Kidney (tissue), 13 donors: ENCODE measurements at regions not wholly inside any gene's neighbourhood (a gene's known extent, or its start where the extent isn't known, plus 50 kb on each side); places are given as distances from the start of the nearest gene placed in this dataset.

Source experiments
- DNase-seq, 5 donors: peaks; one replicate each; pipeline ENCODE4 v3.0.0-alpha.2; 2013 to 2020
- FAIRE-seq: peaks from 2 replicates; lab custom pipeline; 2012; peaks lifted over from hg19 to GRCh38; lab: Jason Lieb, UNC
- H3K27ac ChIP-seq, 2 donors: one replicate each; pipeline ENCODE4 v1.7.0; 2013; ENCODE audit warnings: low read depth in 2 of 2, low read length in 2 of 2, inconsistent platforms in 1 of 2
- H3K27me3 ChIP-seq: one replicate; pipeline ENCODE4 v1.7.1; 2013; ENCODE audit warnings: low read length, inconsistent platforms; ENCODE audit not compliant: control insufficient read depth, insufficient read depth
- H3K36me3 ChIP-seq, 3 donors: one replicate each; pipeline versions ENCODE4 v1.7.0 to v1.7.1; 2013; ENCODE audit warnings: low read length in 3 of 3, control low read depth in 1 of 3, inconsistent platforms in 1 of 3; ENCODE audit not compliant: insufficient read depth in 3 of 3, control insufficient read depth in 2 of 3
- H3K4me1 ChIP-seq, 3 donors: one replicate each; pipeline versions ENCODE4 v1.7.0 to v1.7.1; 2013; ENCODE audit warnings: low read length in 3 of 3, inconsistent platforms in 1 of 3, low read depth in 1 of 3; ENCODE audit not compliant: control insufficient read depth in 2 of 3, insufficient read depth in 2 of 3
- H3K4me3 ChIP-seq, 3 donors: one replicate each; pipeline versions ENCODE4 v1.7.0 to v1.8.1; 2013; ENCODE audit warnings: low read length in 3 of 3, control low read depth in 1 of 3, inconsistent platforms in 1 of 3
- H3K9ac ChIP-seq, 3 donors: one replicate each; pipeline versions ENCODE4 v1.7.0 to v1.7.1; 2013; ENCODE audit warnings: low read length in 3 of 3, control low read depth in 1 of 3, inconsistent platforms in 1 of 3
- H3K9me3 ChIP-seq, 3 donors: one replicate each; pipeline versions ENCODE4 v1.7.0 to v1.7.1; 2013; ENCODE audit warnings: low read length in 3 of 3, control low read depth in 1 of 3, inconsistent platforms in 1 of 3; ENCODE audit not compliant: control insufficient read depth in 2 of 3, insufficient read depth in 1 of 3
- intact Hi-C: fragments of 100-400 bp; cut with DNase I; formaldehyde crosslinking; loops from one replicate; pipeline ENCODE4 v1.11.1; 2022
- TF ChIP-seq, protein P1 (sequence below): IDR thresholded peaks from 3 replicates; pipeline ENCODE4 v1.5.1; 2012; ENCODE audit warnings: mild to moderate bottlenecking, moderate library complexity, borderline replicate concordance; ENCODE audit not compliant: insufficient read depth; ENCODE audit errors: extremely low read depth
- donor health status: control.
- donor health status: control.
- donor health status: control.
- donor health status: control.
- donor health status: control.
- donor health status: DM: yes; HTN: yes; CAD: no.
- donor health status: Normal renal cell carcinoma (clear cell type).

DNA sequence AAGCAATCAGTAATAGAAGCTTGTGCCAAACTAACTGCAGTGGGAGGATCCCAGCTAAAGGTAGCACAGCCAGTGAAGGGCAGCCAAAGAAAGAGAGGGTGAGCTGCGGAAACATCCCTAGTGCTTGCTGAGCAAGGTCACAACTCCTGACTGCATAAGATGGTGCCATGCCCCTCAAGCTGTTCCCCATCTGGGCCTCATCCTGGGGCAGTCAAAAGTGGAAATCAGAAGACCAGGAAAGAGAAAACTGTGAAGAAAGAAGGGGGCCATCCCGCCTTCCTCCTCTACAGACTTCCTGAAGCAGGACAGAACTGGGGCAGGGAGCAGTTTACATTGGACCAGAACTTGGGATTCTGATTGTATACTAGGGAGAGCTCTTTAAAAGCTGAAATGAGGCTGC, 159.2 kb downstream of the TNFSF13B start:
- FAIRE-seq (no peak), DNase-seq (no peak)
- no peak overlapping the region for H3K9ac ChIP-seq
- no peaks in the 10 kb centered on the region for H3K9me3 ChIP-seq
- TF ChIP-seq, protein P1, sequence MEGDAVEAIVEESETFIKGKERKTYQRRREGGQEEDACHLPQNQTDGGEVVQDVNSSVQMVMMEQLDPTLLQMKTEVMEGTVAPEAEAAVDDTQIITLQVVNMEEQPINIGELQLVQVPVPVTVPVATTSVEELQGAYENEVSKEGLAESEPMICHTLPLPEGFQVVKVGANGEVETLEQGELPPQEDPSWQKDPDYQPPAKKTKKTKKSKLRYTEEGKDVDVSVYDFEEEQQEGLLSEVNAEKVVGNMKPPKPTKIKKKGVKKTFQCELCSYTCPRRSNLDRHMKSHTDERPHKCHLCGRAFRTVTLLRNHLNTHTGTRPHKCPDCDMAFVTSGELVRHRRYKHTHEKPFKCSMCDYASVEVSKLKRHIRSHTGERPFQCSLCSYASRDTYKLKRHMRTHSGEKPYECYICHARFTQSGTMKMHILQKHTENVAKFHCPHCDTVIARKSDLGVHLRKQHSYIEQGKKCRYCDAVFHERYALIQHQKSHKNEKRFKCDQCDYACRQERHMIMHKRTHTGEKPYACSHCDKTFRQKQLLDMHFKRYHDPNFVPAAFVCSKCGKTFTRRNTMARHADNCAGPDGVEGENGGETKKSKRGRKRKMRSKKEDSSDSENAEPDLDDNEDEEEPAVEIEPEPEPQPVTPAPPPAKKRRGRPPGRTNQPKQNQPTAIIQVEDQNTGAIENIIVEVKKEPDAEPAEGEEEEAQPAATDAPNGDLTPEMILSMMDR, result no peak
- intact Hi-C loops, result no loop called here
- no peak overlapping the region for H3K4me3 ChIP-seq
- H3K27ac ChIP-seq, result no peak overlapping the region
- no peaks in the 10 kb centered on the region for H3K27me3 ChIP-seq
- no peaks in the 10 kb centered on the region for H3K4me1 ChIP-seq
- H3K36me3 ChIP-seq, result no peaks in the 10 kb centered on the region

DNA sequence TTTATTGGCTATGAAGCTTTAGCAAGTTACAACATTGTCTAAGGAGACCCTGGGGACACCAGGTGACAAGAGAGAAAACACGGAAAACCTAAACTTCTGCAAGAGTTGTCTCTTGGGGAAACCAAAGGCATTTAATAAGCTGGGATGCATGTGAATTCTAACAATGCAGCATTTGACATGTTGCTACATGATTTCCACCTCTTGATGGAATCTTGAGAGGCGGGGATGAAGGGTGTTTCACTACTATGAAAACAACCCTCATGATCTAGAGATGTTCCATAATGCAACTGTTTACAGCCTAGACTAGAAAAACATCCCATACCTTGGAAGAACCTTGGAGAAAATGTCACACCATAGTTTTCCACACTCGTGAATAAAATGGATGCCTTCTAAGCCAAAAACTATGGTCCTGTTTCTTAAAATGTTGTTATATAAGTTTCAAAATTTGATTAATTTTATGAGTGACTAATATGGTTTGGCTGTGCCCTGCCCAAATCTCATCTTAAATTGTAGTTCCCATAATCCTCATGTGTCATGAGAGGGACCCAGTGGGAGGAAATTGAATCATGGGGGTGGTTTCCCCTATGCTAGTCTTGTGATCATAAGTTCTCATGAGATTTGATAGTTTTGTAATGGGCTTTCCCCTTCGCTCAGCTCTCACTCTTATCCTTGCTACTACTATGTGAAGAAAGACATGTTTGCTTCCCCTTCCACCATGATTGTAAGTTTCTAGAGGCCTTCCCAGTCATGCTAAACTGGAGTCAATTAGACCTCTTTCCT, 164.6 kb downstream of the TNFSF13B start:
- Histone ChIP-seq H3K9ac (no peak overlapping the region), H3K4me3 (no peak overlapping the region), H3K9me3 (no peaks in the 10 kb centered on the region), H3K27ac (no peak overlapping the region), H3K36me3 (no peaks in the 10 kb centered on the region), H3K4me1 (no peaks in the 10 kb centered on the region), H3K27me3 (no peaks in the 10 kb centered on the region)
- TF ChIP-seq, protein P1, result no peak
- DNase-seq (no peak), FAIRE-seq (no peak)
- intact Hi-C loops, result no loop called here

DNA sequence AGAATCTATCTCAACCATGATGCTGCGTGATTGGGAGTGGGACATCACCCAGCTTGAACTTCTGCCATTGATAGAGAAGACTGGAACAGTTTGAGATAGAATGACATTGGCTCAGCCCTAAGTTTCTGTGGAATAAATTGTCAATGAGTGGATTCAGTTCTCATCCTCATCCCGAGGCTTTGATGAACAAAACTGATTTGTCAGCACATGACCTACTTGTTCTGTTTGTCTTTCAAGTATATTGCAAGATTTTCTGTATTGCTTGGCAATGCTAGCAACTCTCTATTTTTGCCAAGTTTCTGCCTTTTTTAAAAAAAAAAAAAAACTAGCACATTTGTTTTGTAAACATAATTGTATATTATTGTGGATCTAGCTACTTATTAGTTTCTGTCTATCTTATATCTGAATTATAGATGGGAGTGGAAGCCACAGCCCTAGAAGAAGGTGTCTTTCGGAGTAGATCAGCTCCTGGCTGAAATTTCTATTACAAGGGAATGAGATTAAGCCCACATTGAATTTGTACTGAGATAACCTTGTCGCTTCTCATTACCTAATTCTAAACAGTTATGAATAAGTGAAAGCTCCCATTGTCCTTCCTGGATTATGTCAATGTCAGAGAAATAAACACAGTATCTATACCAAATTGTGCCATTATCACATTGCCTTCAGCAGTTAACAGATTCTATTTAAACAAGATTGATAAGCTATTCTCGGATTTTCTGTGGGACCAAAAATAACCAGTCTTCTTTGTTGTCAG, 166.1 kb downstream of the TNFSF13B start:
- Histone ChIP-seq H3K27me3 (no peaks in the 10 kb centered on the region), H3K9me3 (no peaks in the 10 kb centered on the region), H3K36me3 (no peaks in the 10 kb centered on the region), H3K4me1 (no peaks in the 10 kb centered on the region), H3K27ac (no peak overlapping the region), H3K9ac (no peak overlapping the region), H3K4me3 (no peak overlapping the region)
- FAIRE-seq (no peak), DNase-seq (no peak)
- TF ChIP-seq, protein P1, result no peak
- intact Hi-C loops, result no loop called here
